OCI-LY3 (cell line): ENCODE measurements at regions not wholly inside any gene's neighbourhood (a gene's known extent, or its start where the extent isn't known, plus 50 kb on each side); places are given as distances from the start of the nearest gene placed in this dataset.
"Not testable (repeated sequence)": the region's sequence is repeated elsewhere in the genome, so short reads cannot be mapped to it uniquely, and the experiment has no call there.

Experiments
- EZH2phosphoT487 ChIP-seq: fragments of 200-600 bp; shearing (Covaris generic); IDR thresholded peaks from 2 replicates; pipeline ENCODE4 v1.6.1; 2018; ENCODE audit warnings: antibody characterized with exemption, mixed run types, low read depth
- TF ChIP-seq, protein P1 (sequence below): fragments of 200-600, 300-600 bp; sonication (generic); IDR thresholded peaks from 2 replicates; pipeline ENCODE4 v1.5.1; 2014; ENCODE audit warnings: antibody characterized with exemption, low read length, low read depth

DNA sequence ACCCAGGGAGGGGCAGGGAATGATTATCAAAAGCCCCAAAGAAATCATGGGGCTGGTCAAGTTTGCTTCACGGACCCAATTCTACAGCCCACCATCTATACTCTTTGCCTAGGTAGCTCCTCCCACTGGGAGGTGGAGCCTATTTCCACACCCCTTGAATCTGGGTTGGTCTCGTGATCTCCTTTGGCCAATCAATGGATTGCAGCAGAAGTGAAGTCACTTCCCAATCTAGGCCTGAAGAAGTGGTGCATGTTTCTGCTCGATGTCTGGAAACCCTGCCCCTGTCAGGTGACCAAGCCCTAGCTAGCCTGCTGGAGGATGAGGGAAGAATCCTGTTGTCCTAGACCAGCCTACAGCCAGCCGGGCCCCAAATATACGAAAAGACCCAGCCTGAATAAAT, 86.3 kb upstream of the ADGRE5 start:
- TF ChIP-seq, protein P1, sequence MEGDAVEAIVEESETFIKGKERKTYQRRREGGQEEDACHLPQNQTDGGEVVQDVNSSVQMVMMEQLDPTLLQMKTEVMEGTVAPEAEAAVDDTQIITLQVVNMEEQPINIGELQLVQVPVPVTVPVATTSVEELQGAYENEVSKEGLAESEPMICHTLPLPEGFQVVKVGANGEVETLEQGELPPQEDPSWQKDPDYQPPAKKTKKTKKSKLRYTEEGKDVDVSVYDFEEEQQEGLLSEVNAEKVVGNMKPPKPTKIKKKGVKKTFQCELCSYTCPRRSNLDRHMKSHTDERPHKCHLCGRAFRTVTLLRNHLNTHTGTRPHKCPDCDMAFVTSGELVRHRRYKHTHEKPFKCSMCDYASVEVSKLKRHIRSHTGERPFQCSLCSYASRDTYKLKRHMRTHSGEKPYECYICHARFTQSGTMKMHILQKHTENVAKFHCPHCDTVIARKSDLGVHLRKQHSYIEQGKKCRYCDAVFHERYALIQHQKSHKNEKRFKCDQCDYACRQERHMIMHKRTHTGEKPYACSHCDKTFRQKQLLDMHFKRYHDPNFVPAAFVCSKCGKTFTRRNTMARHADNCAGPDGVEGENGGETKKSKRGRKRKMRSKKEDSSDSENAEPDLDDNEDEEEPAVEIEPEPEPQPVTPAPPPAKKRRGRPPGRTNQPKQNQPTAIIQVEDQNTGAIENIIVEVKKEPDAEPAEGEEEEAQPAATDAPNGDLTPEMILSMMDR = not testable (repeated sequence)
- TF ChIP-seq EZH2phosphoT487 = not testable (repeated sequence)
